Mucosa of descending colon (tissue), 3 donors: ENCODE measurements at regions not wholly inside any gene's neighbourhood (a gene's known extent, or its start where the extent isn't known, plus 50 kb on each side); places are given as distances from the start of the nearest gene placed in this dataset.

ENCODE experiments used
- ATAC-seq: fragments of 200-7000 bp; cut with Tn5 transposase; one replicate; pipeline ENCODE4 v1.9.1; 2020; ENCODE audit warnings: mild to moderate bottlenecking, moderate library complexity
- DNase-seq, 3 donors: peaks; one replicate each; pipeline ENCODE4 v3.0.0-alpha.2; 2020
- H3K36me3 ChIP-seq: fragments of 200-600 bp; one replicate; pipeline ENCODE4 v1.8.0; 2021; ENCODE audit warnings: low read depth, mild to moderate bottlenecking
- H3K4me1 ChIP-seq: fragments of 200-600 bp; one replicate; pipeline ENCODE4 v1.8.0; 2021; ENCODE audit warnings: low read depth, mild to moderate bottlenecking
- H3K4me3 ChIP-seq: fragments of 200-600 bp; one replicate; pipeline ENCODE4 v1.8.0; 2021; ENCODE audit warnings: mild to moderate bottlenecking
- H3K9me3 ChIP-seq: fragments of 200-600 bp; one replicate; pipeline ENCODE4 v1.8.0; 2021; ENCODE audit warnings: mild to moderate bottlenecking
- intact Hi-C, 2 donors: fragments of 100-400 bp; cut with DNase I in 1 of 2; cut with micrococcal nuclease in 1 of 2; formaldehyde crosslinking; loops; one replicate each; pipeline versions ENCODE4 v1.11.0 to v1.11.1; 2022; cut with DNase I, micrococcal nuclease
- TF ChIP-seq, protein P1 (sequence below): fragments of 200-600 bp; IDR thresholded peaks from one replicate; pipeline ENCODE4 v1.8.0; 2022; ENCODE audit warnings: antibody characterized with exemption, mild to moderate bottlenecking
- donor health status: DM: no; HTN: no; CAD: no; lungs with moderate emphysema.
- donor health status: DM: no; HTN: no; CAD: no.
- donor health status: DM: no; HTN: yes; CAD: no.

DNA sequence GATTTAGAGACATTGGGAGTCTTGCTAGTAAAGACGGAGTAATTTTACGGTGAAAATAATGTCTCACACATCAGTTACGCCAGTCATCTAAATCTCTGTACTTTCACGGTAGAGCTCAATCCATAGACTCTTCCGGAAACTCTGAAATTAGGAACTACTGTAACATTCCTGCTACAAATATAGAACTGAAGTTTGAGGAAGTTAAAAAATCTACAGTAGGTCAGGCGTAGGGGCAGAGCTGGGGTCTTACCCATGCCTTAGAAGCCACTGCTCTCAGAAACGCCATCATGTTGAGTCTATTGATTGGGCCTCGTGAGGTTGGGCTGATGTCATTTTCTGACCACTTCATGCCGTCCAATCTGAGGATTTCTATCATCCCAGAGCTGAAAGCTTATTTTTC, 1029.8 kb upstream of the TMEM132C start:
- ATAC-seq (no peak), DNase-seq (no peak)
- Histone ChIP-seq H3K9me3 (no peaks in the 10 kb centered on the region), H3K4me3 (no peak overlapping the region), H3K36me3 (no peaks in the 10 kb centered on the region), H3K4me1 (no peaks in the 10 kb centered on the region)
- intact Hi-C loops: no loop called here
- TF ChIP-seq, protein P1, sequence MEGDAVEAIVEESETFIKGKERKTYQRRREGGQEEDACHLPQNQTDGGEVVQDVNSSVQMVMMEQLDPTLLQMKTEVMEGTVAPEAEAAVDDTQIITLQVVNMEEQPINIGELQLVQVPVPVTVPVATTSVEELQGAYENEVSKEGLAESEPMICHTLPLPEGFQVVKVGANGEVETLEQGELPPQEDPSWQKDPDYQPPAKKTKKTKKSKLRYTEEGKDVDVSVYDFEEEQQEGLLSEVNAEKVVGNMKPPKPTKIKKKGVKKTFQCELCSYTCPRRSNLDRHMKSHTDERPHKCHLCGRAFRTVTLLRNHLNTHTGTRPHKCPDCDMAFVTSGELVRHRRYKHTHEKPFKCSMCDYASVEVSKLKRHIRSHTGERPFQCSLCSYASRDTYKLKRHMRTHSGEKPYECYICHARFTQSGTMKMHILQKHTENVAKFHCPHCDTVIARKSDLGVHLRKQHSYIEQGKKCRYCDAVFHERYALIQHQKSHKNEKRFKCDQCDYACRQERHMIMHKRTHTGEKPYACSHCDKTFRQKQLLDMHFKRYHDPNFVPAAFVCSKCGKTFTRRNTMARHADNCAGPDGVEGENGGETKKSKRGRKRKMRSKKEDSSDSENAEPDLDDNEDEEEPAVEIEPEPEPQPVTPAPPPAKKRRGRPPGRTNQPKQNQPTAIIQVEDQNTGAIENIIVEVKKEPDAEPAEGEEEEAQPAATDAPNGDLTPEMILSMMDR: no peak

DNA sequence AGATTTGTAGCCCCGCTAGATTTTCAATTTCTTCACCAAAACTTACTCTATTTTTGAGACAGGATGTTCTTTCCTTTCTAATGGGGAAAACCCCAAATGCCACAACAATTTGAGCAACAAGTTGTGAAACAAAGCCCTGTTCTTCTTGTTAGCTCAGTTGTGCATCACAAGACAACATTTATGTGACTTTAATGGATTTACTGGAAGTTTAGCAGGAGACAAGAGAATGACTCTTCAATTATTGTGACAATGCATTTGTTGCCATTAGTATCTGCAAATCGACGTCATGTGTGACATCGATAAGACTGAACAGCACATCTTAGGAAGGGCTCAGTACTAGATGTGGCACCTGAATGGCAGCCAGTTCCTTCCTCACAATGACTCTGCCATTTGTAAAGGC, 1028.9 kb upstream of the TMEM132C start:
- intact Hi-C loops: no loop called here
- Histone ChIP-seq H3K36me3 (no peaks in the 10 kb centered on the region), H3K9me3 (no peaks in the 10 kb centered on the region), H3K4me1 (no peaks in the 10 kb centered on the region), H3K4me3 (no peak overlapping the region)
- no peak for DNase-seq
- TF ChIP-seq, protein P1: no peak
- ATAC-seq: no peak

DNA sequence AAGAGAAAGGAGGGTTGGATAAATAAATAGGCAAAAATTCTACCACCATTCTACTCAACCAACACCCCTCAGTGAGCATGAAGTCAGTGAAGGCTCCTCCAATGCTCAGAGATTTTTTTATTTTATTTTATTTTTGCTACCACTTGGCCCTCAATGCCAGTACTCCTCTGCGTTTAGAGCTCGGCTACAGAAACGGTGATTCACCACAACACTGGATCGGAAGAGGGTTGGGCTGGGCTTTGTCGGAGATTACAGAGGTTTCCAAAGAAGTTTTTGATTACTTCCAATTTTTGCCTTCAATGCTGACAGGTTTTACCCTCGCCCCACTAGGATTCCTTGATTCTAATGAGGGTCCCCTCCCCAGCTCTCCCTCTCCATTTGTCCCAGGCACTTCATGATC, 1027.2 kb upstream of the TMEM132C start:
- DNase-seq (no peak), ATAC-seq (no peak)
- Histone ChIP-seq H3K4me1 (no peaks in the 10 kb centered on the region), H3K9me3 (no peaks in the 10 kb centered on the region), H3K36me3 (no peaks in the 10 kb centered on the region), H3K4me3 (no peak overlapping the region)
- TF ChIP-seq, protein P1: no peak
- intact Hi-C loops: no loop called here

GRCh38 chr12:127240249-127240929, 1026.6 kb upstream of the TMEM132C start:
- Histone ChIP-seq H3K36me3 (no peaks in the 10 kb centered on the region), H3K4me1 (no peaks in the 10 kb centered on the region), H3K4me3 (no peak overlapping the region), H3K9me3 (no peaks in the 10 kb centered on the region)
- ATAC-seq: no peak
- TF ChIP-seq, protein P1: no peak
- intact Hi-C loops: no loop called here
- DNase-seq: no peak

DNA sequence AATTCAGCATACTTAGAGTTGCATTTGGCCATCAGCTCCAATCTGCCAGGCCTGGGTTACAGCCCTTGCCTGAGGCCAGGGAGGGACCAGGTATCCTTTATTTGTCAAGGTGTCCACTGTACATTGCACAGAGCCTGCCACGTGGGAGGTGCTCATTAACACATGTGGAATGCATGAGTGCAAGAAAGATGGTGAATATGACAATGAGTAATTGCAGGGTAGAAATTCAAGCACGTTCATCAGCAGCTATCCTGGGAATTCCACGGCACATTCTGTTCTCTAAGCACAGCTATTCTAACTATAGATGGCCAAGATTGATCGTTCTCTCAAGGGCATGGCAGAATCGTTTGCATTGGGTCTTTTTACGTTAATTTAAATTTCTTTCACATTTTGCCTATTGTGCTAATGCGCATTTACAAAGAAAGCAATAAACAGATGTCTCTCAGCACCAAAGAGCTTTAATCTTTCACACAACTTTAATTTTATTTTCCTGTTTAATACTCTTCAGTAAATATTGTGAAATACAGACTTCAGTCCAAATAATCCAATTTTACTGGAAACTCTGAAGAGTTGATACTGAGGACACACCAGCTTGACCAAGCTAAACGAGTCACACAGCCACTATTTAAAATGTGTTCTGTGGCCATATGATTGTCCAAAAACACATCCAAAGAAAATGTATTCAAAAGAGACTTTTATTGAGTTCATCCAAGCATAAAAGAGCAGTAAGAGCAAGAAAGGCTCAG, 1025.7 kb upstream of the TMEM132C start:
- H3K4me1 ChIP-seq: no peaks in the 10 kb centered on the region
- TF ChIP-seq, protein P1: no peak
- ATAC-seq (no peak), DNase-seq (no peak)
- no peaks in the 10 kb centered on the region for H3K36me3 ChIP-seq
- intact Hi-C loops: no loop called here
- no peaks in the 10 kb centered on the region for H3K9me3 ChIP-seq
- no peak overlapping the region for H3K4me3 ChIP-seq
